EL (cell line): ENCODE measurements at regions not wholly inside any gene's neighbourhood (a gene's known extent, or its start where the extent isn't known, plus 50 kb on each side); places are given as distances from the start of the nearest gene placed in this dataset.
A peak's percentile ranks its signal among the peaks of the same experiment; 100 is the strongest.

Experiments used
- DNase-seq: peaks from one replicate; pipeline ENCODE4 v3.0.0-alpha.2; 2016

DNA sequence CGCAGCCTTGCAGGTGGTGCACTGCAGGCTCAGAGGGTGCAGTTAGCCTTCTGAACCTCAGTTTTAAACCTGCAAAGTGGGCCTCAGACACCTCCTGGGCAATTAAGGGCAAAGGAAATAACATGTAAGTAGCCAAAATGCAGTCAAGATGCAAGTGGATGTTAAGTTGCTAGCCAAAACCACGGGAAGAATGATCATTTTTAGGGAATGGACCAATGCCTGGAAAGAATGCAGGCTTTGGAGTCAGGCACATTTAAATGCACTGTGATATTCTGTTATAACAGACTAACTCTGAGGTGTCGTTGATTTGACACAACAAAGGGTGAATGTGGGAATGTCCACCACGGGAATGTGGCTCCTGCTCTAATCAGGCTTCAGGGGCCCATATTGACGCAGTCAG lies 57.9 kb upstream of the PTGFRN start:
- DNase-seq: no peak

DNA sequence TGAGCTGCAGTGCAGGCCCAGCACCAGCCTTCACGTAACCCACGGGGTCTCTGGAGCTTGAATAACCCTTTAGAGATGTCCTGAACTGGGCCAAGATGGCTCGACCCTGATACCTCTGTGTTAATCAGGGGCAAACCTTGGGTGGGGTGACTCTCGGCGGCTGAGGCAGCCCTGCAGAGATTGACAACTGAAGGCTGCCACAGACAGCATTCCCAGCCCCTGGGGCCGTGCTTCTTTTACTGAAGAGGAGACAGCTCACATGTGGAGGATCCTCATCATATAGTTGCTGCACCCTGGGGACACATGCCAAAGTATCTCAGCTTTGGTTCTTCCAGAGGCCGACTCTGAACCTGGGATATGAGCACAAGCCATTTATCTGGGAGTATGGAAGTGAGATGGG lies 57.3 kb upstream of the PTGFRN start:
- no peak for DNase-seq

DNA sequence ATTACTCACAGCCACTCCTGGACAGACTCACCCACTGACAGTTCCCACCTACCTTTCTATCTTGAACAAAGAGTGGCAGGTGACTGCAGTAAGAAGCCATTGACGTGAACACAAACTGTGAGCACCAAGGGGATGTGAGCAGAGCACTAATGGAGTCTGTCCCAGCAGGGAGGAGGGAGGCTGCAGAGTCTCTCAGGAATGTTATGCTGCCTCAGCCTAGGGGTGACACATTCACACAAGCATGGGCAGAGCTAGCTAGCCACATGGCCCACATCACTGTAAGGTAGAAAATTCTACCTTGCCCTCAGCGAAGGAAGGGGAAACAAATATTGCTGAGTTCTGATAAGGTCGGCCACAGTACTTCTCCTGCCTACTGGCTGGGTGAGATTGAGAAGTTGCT lies 56.8 kb upstream of the PTGFRN start:
- peak; percentile 68 for DNase-seq

DNA sequence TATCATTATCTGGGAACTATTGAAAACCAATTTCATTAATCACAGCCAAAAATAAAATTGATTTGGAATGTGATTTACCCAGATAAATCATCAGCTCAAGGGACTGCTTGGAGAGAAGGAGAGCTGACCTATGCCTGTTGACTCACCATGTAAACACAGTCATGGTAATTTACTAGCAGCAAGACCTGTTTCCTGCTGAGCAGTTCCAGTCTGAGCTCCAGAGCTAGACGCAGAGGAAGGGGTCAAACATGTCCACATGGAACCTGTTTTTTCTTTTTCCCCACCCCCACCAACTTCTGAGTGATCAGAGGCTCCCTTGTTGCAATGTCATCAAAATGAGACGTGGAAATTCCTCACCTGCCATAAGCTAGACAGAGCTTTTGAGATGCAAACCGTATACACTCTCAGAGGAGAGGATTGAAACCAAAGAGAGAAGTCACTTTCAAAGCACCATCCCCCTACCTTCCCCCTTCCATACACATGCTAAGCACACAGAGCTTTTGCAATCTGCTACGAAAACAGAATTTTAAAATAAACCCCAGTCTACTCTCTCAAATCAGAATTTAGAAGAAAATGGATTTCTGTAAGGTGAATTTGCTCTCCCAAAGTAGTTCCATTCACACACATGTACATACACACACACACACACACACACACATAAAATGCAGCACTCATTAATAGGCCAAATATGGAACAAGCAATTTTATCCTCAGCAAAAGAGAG lies 55.9 kb upstream of the PTGFRN start:
- DNase-seq: peak; percentile 84

DNA sequence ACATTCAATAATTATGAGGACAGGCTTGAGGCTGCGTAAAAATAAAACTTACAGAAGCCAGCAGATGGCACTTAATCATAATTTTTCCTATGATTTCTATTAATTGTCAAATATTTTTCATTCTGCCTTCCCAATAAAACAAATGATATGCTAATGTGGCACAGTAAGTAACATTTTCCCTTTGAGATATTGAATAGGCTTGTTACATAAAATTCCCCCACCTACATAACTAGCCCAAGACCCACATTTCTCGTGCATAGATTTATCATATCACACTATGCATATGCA lies 55.4 kb upstream of the PTGFRN start:
- DNase-seq: no peak

DNA sequence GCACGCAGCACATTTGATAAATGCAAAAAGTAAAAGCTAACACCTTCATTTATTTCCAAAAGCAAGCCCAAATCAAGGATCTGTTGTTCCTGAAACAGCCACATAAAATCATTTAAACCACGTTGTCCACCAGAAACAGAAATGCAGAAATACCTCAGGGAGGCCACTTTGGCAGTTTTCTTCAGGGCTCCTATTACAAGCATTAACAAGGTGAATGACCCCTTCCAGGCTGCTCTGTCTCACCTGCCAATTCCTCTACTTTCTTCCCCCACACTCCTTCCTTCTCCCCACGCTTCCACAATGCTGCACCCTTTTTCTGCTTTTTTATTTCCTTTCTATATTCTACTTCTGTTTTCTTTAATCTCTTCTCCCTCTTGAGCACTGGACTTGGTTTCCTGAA lies 55.0 kb upstream of the PTGFRN start:
- DNase-seq: no peak

DNA sequence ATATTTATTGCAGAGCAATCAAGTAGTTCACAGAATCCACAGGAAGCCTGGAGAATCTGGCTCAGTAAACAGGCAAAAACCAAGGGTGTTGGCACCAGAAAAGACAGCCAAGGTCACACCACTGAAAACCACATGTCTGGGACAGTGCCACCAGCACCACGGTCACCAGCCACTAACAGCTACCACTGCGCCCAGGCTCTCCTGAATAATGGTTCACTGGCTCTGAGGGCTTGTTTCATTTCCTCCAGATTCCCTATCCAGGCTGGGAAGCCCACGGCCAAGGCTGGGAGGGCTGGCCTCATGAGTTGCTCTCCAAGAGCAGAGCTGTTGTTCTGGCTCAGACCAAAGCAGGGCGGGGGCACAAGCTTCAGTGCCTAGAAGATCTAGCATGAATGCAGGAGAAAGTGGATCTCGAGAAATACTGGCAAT lies 54.5 kb upstream of the PTGFRN start:
- DNase-seq: peak; percentile 40

DNA sequence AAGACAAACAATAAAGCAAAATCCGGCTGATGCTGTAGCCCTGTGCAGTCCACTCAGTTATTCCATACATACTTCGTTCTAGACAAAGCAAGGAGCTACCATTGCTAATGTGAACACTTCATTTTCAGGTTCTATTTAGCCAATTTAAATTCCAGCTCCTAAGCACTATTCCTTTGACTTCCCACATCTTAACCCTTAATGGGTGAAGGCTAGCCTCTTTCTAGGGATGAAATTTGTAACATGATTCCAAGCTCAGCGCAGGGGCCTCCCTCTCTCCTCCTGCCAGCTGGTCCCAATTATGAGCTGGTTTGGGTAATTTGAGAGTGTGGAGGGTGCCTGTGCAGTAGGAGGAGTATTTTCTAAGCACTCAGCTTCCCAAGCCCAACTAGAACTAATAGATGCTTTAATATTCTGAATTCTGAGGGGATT lies 53.9 kb upstream of the PTGFRN start:
- DNase-seq: peak; percentile 77

DNA sequence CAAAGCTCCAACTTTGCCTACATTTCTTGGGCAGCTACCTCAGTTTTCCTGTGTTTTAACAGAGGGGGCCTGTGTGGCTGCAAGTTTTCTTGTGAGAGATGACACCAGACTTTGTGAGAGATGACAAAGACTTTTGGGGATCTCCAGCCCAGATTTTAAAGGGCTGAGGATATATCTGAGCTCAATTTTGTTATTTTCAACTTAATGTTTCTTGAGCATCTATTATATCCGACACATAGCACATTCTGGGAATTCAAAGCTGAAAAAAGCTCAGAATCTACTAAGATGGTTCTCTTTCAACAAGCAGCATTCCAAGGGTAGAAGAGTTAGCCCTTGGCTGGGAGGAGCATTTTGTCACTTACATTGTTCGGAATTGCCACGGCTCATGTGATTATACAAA lies 53.4 kb upstream of the PTGFRN start:
- no peak for DNase-seq

DNA sequence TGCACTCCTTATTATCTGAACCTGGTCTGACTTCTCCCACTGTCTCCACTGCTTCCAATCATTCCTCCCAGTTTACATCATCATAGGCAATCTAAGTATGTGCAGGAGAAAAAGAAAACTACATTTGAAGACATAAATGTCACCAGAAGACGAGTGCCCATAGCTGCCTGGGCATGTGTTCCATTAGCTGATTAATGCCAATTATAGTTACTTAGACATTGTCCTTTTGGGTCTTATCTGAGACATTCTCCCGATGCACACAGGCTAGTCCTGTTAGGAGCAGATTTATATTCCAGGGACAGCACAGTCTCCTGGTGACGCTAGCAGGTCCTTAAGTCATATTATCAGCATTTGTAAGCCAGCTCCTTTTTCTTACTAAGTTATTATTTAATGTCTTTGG lies 52.6 kb upstream of the PTGFRN start:
- no peak for DNase-seq
